ENCODE measurements at regions not wholly inside any gene's neighbourhood (a gene's known extent, or its start where the extent isn't known, plus 50 kb on each side); places are given as distances from the start of the nearest gene placed in this dataset.

DNA sequence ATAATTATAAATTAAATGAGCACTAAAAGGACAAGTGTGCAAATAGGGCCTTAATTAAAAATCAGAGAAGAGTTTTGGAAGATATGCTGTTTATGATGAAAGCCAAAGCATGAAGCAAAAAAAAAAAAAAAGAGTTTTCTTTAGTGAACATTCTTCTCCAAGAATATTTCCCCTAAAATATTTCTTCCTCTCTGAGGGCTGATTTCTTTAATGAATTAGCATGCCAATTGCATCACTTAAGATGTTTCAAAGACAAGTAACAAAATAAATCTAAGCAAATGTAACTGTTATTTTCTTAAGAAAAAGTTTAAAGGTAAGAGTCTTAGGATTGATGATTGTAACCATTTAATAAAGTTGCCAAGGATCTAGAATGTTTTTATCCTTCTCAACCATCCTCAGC is 81.6 kb upstream of the MPDZ start:
- H3K27ac Mint-ChIP-seq (ENCODE audit: unreplicated experiment): no peak overlapping the region

DNA sequence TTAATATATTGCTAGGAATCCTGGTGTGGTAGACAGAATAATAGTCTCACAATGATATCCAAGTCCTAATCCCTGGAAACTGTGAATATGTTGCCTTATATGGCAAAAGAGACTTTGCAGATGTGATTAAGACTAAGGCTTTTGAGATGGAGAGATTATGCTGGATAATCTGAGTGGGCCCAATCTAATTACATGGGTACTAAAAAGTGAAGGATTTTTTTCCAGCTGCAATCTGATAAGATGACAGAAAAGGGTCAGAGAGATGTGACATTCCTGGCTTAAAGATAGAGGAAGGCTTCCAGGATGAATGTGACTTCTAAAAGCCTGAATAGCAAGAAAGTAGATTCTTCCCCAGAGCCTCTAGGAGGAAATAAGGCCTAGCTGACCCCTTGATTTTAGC is 80.7 kb upstream of the MPDZ start:
- DNase-seq: no peak
- Mint-ChIP-seq H3K27me3 (ENCODE audit: unreplicated experiment) (no peaks in the 10 kb centered on the region), H3K36me3 (ENCODE audit: unreplicated experiment) (no peaks in the 10 kb centered on the region), H3K27ac (ENCODE audit: unreplicated experiment) (no peak overlapping the region), H3K4me1 (ENCODE audit: low read depth, unreplicated experiment) (no peaks in the 10 kb centered on the region), H3K4me3 (ENCODE audit: unreplicated experiment) (no peak overlapping the region), H3K9me3 (ENCODE audit: unreplicated experiment) (no peaks in the 10 kb centered on the region)
- TF ChIP-seq, protein P1, sequence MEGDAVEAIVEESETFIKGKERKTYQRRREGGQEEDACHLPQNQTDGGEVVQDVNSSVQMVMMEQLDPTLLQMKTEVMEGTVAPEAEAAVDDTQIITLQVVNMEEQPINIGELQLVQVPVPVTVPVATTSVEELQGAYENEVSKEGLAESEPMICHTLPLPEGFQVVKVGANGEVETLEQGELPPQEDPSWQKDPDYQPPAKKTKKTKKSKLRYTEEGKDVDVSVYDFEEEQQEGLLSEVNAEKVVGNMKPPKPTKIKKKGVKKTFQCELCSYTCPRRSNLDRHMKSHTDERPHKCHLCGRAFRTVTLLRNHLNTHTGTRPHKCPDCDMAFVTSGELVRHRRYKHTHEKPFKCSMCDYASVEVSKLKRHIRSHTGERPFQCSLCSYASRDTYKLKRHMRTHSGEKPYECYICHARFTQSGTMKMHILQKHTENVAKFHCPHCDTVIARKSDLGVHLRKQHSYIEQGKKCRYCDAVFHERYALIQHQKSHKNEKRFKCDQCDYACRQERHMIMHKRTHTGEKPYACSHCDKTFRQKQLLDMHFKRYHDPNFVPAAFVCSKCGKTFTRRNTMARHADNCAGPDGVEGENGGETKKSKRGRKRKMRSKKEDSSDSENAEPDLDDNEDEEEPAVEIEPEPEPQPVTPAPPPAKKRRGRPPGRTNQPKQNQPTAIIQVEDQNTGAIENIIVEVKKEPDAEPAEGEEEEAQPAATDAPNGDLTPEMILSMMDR (IDR thresholded peaks at IDR 0.05; ENCODE audit: partially characterized antibody, unreplicated experiment): no peak

More for the DNA sequence above, 81.6 kb upstream of the MPDZ start:
- Mint-ChIP-seq H3K4me1 (ENCODE audit: low read depth, unreplicated experiment) (no peaks in the 10 kb centered on the region), H3K4me3 (ENCODE audit: unreplicated experiment) (no peak overlapping the region), H3K36me3 (ENCODE audit: unreplicated experiment) (no peaks in the 10 kb centered on the region), H3K9me3 (ENCODE audit: unreplicated experiment) (no peaks in the 10 kb centered on the region), H3K27me3 (ENCODE audit: unreplicated experiment) (no peaks in the 10 kb centered on the region)
- DNase-seq: no peak
- TF ChIP-seq, protein P1 (IDR thresholded peaks at IDR 0.05; ENCODE audit: partially characterized antibody, unreplicated experiment): no peak

DNA sequence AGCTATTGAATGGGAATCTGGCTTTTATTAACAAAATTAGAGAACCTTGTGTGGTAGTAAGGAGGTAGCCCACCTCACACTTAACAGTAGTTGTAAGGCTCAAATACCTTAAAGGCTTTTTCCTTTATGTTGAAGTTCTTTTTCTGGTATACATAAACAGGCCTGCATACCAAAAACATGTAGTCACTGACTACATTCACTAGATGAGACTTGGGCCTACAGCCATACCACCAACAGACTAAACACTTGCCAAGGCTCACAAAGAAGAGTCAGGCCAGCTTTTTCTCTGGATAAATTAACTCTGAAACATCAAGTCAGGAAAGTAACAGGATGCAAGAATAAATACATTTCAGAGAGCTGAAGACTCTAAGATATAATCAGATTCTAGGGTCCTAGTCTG is 78.6 kb upstream of the MPDZ start:
- no peak overlapping the region for H3K27ac Mint-ChIP-seq (ENCODE audit: unreplicated experiment)
- no peak for DNase-seq
- no peak overlapping the region for H3K4me3 Mint-ChIP-seq (ENCODE audit: unreplicated experiment)
- no peaks in the 10 kb centered on the region for H3K27me3 Mint-ChIP-seq (ENCODE audit: unreplicated experiment)
- no peaks in the 10 kb centered on the region for H3K4me1 Mint-ChIP-seq (ENCODE audit: low read depth, unreplicated experiment)
- H3K36me3 Mint-ChIP-seq (ENCODE audit: unreplicated experiment): no peaks in the 10 kb centered on the region
- no peaks in the 10 kb centered on the region for H3K9me3 Mint-ChIP-seq (ENCODE audit: unreplicated experiment)
- TF ChIP-seq, protein P1 (IDR thresholded peaks at IDR 0.05; ENCODE audit: partially characterized antibody, unreplicated experiment): no peak

DNA sequence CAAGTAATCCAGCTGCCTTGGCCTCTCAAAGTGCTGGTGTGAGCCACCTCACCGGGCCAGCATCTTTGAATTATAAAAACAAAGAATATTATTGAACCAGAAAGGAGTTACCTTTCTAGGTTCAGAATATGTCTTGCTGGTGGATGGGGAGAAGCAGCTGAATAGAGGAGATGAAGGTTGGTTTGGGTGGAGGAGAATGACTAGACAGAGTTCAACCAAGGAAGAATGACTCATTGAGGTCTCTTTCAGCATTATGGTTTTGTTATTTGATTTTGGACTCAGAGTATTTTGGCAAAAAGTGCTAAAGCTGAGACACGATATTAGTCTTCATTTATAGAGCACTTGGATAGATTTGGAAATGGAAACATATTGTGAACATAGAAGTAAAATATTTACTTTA is 75.2 kb upstream of the MPDZ start:
- no peak overlapping the region for H3K27ac Mint-ChIP-seq (ENCODE audit: unreplicated experiment)
- no peak overlapping the region for H3K4me3 Mint-ChIP-seq (ENCODE audit: unreplicated experiment)
- H3K36me3 Mint-ChIP-seq (ENCODE audit: unreplicated experiment): no peaks in the 10 kb centered on the region
- no peaks in the 10 kb centered on the region for H3K4me1 Mint-ChIP-seq (ENCODE audit: low read depth, unreplicated experiment)
- H3K9me3 Mint-ChIP-seq (ENCODE audit: unreplicated experiment): no peaks in the 10 kb centered on the region
- H3K27me3 Mint-ChIP-seq (ENCODE audit: unreplicated experiment): no peaks in the 10 kb centered on the region
- DNase-seq: no peak
- TF ChIP-seq, protein P1 (IDR thresholded peaks at IDR 0.05; ENCODE audit: partially characterized antibody, unreplicated experiment): no peak

DNA sequence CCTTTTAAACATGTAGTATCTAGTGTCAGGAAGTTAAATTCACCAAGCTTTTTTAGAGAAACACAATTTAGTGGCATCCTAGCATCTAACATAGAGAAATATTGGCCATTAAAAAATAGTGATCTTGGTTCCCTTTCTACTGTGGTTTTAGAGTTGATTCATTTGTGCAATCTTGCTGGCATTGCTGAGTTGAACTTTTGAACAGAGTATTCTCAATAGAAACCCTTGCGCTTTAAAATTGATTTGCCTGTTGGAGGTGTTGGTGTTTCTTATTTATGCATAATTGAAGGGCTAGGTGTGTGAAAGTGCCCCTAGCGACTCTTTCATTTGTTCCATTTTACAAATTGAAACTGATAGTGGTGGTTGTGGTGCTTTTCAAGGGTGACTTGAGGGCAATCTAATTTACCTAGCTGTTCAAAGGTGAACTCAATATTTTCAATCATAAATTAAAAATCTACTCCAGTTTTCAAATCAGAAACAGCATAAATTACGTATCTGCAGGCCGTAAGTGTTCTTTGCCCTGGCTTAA is 73.0 kb upstream of the MPDZ start:
- Mint-ChIP-seq H3K27me3 (ENCODE audit: unreplicated experiment) (peaks cover 2% of the 10 kb centered on the region), H3K4me1 (ENCODE audit: low read depth, unreplicated experiment) (no peaks in the 10 kb centered on the region), H3K27ac (ENCODE audit: unreplicated experiment) (no peak overlapping the region), H3K9me3 (ENCODE audit: unreplicated experiment) (no peaks in the 10 kb centered on the region), H3K4me3 (ENCODE audit: unreplicated experiment) (no peak overlapping the region), H3K36me3 (ENCODE audit: unreplicated experiment) (no peaks in the 10 kb centered on the region)
- no peak for DNase-seq
- TF ChIP-seq, protein P1 (IDR thresholded peaks at IDR 0.05; ENCODE audit: partially characterized antibody, unreplicated experiment): no peak
